ENCODE measurements at regions not wholly inside any gene's neighbourhood (a gene's known extent, or its start where the extent isn't known, plus 50 kb on each side); places are given as distances from the start of the nearest gene placed in this dataset.

GRCh38 chr5:87061046-87061445, 206.6 kb upstream of the RASA1 start:
- Mint-ChIP-seq H3K27me3 (ENCODE audit: low read depth) (peaks cover 4% of the 10 kb centered on the region), H3K9me3 (ENCODE audit: low read depth) (peaks cover 17% of the 10 kb centered on the region), H3K4me1 (ENCODE audit: low read depth) (peaks cover 3% of the 10 kb centered on the region), H3K27ac (ENCODE audit: unreplicated experiment) (no peak overlapping the region), H3K36me3 (ENCODE audit: low read depth) (peaks cover 4% of the 10 kb centered on the region), H3K4me3 (ENCODE audit: unreplicated experiment) (no peak overlapping the region)
- DNase-seq (ENCODE audit: low spot score) = no peak
- TF ChIP-seq, protein P1, sequence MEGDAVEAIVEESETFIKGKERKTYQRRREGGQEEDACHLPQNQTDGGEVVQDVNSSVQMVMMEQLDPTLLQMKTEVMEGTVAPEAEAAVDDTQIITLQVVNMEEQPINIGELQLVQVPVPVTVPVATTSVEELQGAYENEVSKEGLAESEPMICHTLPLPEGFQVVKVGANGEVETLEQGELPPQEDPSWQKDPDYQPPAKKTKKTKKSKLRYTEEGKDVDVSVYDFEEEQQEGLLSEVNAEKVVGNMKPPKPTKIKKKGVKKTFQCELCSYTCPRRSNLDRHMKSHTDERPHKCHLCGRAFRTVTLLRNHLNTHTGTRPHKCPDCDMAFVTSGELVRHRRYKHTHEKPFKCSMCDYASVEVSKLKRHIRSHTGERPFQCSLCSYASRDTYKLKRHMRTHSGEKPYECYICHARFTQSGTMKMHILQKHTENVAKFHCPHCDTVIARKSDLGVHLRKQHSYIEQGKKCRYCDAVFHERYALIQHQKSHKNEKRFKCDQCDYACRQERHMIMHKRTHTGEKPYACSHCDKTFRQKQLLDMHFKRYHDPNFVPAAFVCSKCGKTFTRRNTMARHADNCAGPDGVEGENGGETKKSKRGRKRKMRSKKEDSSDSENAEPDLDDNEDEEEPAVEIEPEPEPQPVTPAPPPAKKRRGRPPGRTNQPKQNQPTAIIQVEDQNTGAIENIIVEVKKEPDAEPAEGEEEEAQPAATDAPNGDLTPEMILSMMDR (IDR thresholded peaks at IDR 0.05) = no peak

- DNase-seq (ENCODE audit: low spot score) = no peak
- Mint-ChIP-seq H3K9me3 (ENCODE audit: low read depth) (no peaks in the 10 kb centered on the region), H3K27me3 (ENCODE audit: low read depth) (no peaks in the 10 kb centered on the region), H3K36me3 (ENCODE audit: low read depth) (no peaks in the 10 kb centered on the region), H3K4me3 (ENCODE audit: unreplicated experiment) (no peak overlapping the region), H3K27ac (ENCODE audit: unreplicated experiment) (no peak overlapping the region), H3K4me1 (ENCODE audit: low read depth) (peaks cover 5% of the 10 kb centered on the region)
- TF ChIP-seq, protein P1 (IDR thresholded peaks at IDR 0.05) = no peak
Measured at GRCh38 chr5:87069311-87069710, 198.4 kb upstream of the RASA1 start.

- H3K36me3 Mint-ChIP-seq (ENCODE audit: low read depth) = no peaks in the 10 kb centered on the region
- no peak overlapping the region for H3K4me3 Mint-ChIP-seq (ENCODE audit: unreplicated experiment)
- no peak for DNase-seq (ENCODE audit: low spot score)
- H3K27me3 Mint-ChIP-seq (ENCODE audit: low read depth) = no peaks in the 10 kb centered on the region
- H3K27ac Mint-ChIP-seq (ENCODE audit: unreplicated experiment) = no peak overlapping the region
- H3K4me1 Mint-ChIP-seq (ENCODE audit: low read depth) = peaks cover 5% of the 10 kb centered on the region
- no peaks in the 10 kb centered on the region for H3K9me3 Mint-ChIP-seq (ENCODE audit: low read depth)
- TF ChIP-seq, protein P1 (IDR thresholded peaks at IDR 0.05) = peak; percentile 87
Measured at GRCh38 chr5:87069974-87070608, 197.6 kb upstream of the RASA1 start.

- no peak for DNase-seq (ENCODE audit: low spot score)
- H3K9me3 Mint-ChIP-seq (ENCODE audit: low read depth) = no peaks in the 10 kb centered on the region
- TF ChIP-seq, protein P1 (IDR thresholded peaks at IDR 0.05) = no peak
- H3K27ac Mint-ChIP-seq (ENCODE audit: unreplicated experiment) = no peak overlapping the region
- no peak overlapping the region for H3K4me3 Mint-ChIP-seq (ENCODE audit: unreplicated experiment)
- no peaks in the 10 kb centered on the region for H3K27me3 Mint-ChIP-seq (ENCODE audit: low read depth)
- H3K4me1 Mint-ChIP-seq (ENCODE audit: low read depth) = peaks cover 5% of the 10 kb centered on the region
- H3K36me3 Mint-ChIP-seq (ENCODE audit: low read depth) = no peaks in the 10 kb centered on the region
Measured at GRCh38 chr5:87074072-87074471, 193.6 kb upstream of the RASA1 start.

DNA sequence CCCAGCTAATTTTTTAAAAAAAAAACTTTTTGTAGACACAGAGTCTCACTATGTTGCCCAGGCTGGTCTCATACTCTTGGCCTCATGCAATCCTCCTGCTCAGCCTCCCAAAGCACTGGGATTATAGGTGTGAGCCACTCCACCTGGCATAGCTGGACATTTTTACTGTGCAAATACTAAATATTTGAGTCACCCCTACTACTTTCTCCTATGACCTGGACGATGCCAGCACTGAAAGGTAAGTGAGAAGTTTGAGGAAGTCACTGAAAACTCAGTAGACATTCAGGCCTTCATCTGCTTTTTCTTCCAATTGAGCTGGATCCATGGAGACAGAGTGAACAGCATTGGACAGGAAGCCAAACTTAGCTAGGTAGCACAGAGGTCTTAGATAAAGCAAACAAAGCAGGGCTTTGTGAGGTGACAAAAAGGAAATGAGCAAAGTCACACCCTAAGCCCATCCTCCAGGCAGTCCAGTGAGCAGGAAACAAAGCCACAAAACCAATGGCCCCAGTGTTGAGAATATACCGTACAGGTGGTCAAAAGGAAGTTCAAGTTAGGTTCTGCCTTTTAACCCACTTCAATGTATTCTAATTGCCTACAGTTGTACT, 192.6 kb upstream of the RASA1 start:
- Mint-ChIP-seq H3K4me1 (ENCODE audit: low read depth) (peaks cover 2% of the 10 kb centered on the region), H3K4me3 (ENCODE audit: unreplicated experiment) (no peak overlapping the region), H3K9me3 (ENCODE audit: low read depth) (no peaks in the 10 kb centered on the region), H3K36me3 (ENCODE audit: low read depth) (no peaks in the 10 kb centered on the region), H3K27me3 (ENCODE audit: low read depth) (no peaks in the 10 kb centered on the region), H3K27ac (ENCODE audit: unreplicated experiment) (no peak overlapping the region)
- DNase-seq (ENCODE audit: low spot score) = no peak
- TF ChIP-seq, protein P1 (IDR thresholded peaks at IDR 0.05) = no peak

Data from chondrocyte (in vitro differentiated cells).